GM23338 (cell line): ENCODE measurements at regions not wholly inside any gene's neighbourhood (a gene's known extent, or its start where the extent isn't known, plus 50 kb on each side); places are given as distances from the start of the nearest gene placed in this dataset.

Experiments
- ATAC-seq: fragments of 200-7000 bp; cut with Tn5 transposase; 3 replicates; pipeline ENCODE4 v1.9.1; 2020
- DNase-seq: peaks from one replicate; pipeline ENCODE4 v3.0.0-alpha.2; 2015; ENCODE audit warnings: low spot score
- H2AFZ ChIP-seq: fragments of 200-600 bp; sonication (generic); 2 replicates; pipeline ENCODE4 v1.8.0; 2016; ENCODE audit warnings: antibody characterized with exemption, mild to moderate bottlenecking, moderate library complexity
- H3F3A ChIP-seq: fragments of 200-600 bp; sonication (generic); replicated peaks from 2 replicates; pipeline ENCODE4 v1.8.0; 2017; ENCODE audit warnings: antibody characterized with exemption, mixed run types, low read depth
- H3K27ac ChIP-seq: fragments of 200-600 bp; sonication (generic); 2 replicates; pipeline ENCODE4 v1.6.1; 2016; ENCODE audit warnings: low read depth
- H3K27me3 ChIP-seq: fragments of 200-600 bp; sonication (generic); 2 replicates; pipeline ENCODE4 v1.8.0; 2016; ENCODE audit warnings: mild to moderate bottlenecking, mixed run types, moderate library complexity; ENCODE audit not compliant: insufficient read depth
- H3K36me3 ChIP-seq: fragments of 200-600 bp; sonication (generic); 2 replicates; pipeline ENCODE4 v1.8.0; 2016; ENCODE audit warnings: mild to moderate bottlenecking; ENCODE audit not compliant: insufficient read depth
- H3K4me1 ChIP-seq: fragments of 200-600 bp; sonication (generic); 2 replicates; pipeline ENCODE4 v1.8.0; 2016; ENCODE audit warnings: mild to moderate bottlenecking, moderate library complexity; ENCODE audit not compliant: insufficient read depth
- H3K4me2 ChIP-seq: fragments of 200-600 bp; sonication (generic); 2 replicates; pipeline ENCODE4 v1.7.1; 2017; ENCODE audit warnings: mixed run types
- H3K4me3 ChIP-seq: fragments of 200-600 bp; sonication (generic); 2 replicates; pipeline ENCODE4 v1.6.1; 2016; ENCODE audit warnings: mixed run types
- H3K79me2 ChIP-seq: fragments of 200-600 bp; sonication (generic); replicated peaks from 2 replicates; pipeline ENCODE4 v1.8.0; 2017; ENCODE audit warnings: mild to moderate bottlenecking; ENCODE audit not compliant: insufficient read depth
- H3K9me2 ChIP-seq: fragments of 200-600 bp; sonication (generic); 2 replicates; pipeline ENCODE4 v1.8.0; 2017; ENCODE audit not compliant: insufficient read depth
- H4K20me1 ChIP-seq: fragments of 200-600 bp; sonication (generic); replicated peaks from 2 replicates; pipeline ENCODE4 v1.8.0; 2017; ENCODE audit warnings: mild to moderate bottlenecking; ENCODE audit not compliant: insufficient read depth
- H3K27ac Mint-ChIP-seq: 2 replicates; pipeline ENCODE4 v1.8.0; 2020; ENCODE audit warnings: inconsistent platforms, mild to moderate bottlenecking, moderate library complexity, mixed read lengths
- H3K27me3 Mint-ChIP-seq: 3 replicates; pipeline ENCODE4 v1.8.0; 2022; ENCODE audit warnings: low read depth, mild to moderate bottlenecking, moderate library complexity, mixed read lengths, inconsistent platforms; ENCODE audit not compliant: insufficient read depth, poor library complexity
- H3K36me3 Mint-ChIP-seq: 3 replicates; pipeline ENCODE4 v1.8.0; 2021; ENCODE audit warnings: low read depth, mild to moderate bottlenecking, inconsistent platforms, moderate library complexity, mixed read lengths
- H3K4me1 Mint-ChIP-seq: 3 replicates; pipeline ENCODE4 v1.8.0; 2020; ENCODE audit warnings: mild to moderate bottlenecking, inconsistent platforms, mixed read lengths
- H3K4me3 Mint-ChIP-seq: 3 replicates; pipeline ENCODE4 v1.8.0; 2021; ENCODE audit warnings: moderate library complexity, mild to moderate bottlenecking, inconsistent platforms, mixed read lengths
- H3K9me3 Mint-ChIP-seq: 3 replicates; pipeline ENCODE4 v1.8.0; 2020; ENCODE audit warnings: moderate library complexity, mild to moderate bottlenecking, inconsistent platforms, mixed read lengths
- CREB1 ChIP-seq: fragments of 250-450 bp; sonication (Bioruptor Pico); IDR thresholded peaks from 2 replicates; pipeline ENCODE4 v1.5.0; 2020; ENCODE audit warnings: low read depth, mild to moderate bottlenecking, moderate library complexity
- EZH2 ChIP-seq: fragments of 200-600 bp; sonication (generic); IDR thresholded peaks from one replicate; pipeline ENCODE4 v1.8.0; 2017; ENCODE audit warnings: antibody characterized with exemption, mild to moderate bottlenecking, low read depth; ENCODE audit not compliant: unreplicated experiment
- EZH2phosphoT487 ChIP-seq: fragments of 200-600 bp; sonication (generic); IDR thresholded peaks from one replicate; pipeline ENCODE4 v1.8.1; 2018; ENCODE audit warnings: antibody characterized with exemption; ENCODE audit not compliant: unreplicated experiment
- JUNB ChIP-seq: IDR thresholded peaks from one replicate; pipeline ENCODE4 v1.6.1; 2016; ENCODE audit warnings: antibody characterized with exemption; ENCODE audit not compliant: unreplicated experiment
- NANOG ChIP-seq: IDR thresholded peaks from 2 replicates; pipeline ENCODE4 v1.6.1; 2016; ENCODE audit warnings: antibody characterized with exemption, borderline replicate concordance
- POLR2AphosphoS5 ChIP-seq: IDR thresholded peaks from 2 replicates; pipeline ENCODE4 v1.6.1; 2016; ENCODE audit warnings: antibody characterized with exemption, low read depth
- REST ChIP-seq: IDR thresholded peaks from one replicate; pipeline ENCODE4 v1.6.1; 2018; ENCODE audit warnings: antibody characterized with exemption; ENCODE audit not compliant: unreplicated experiment
- STAT1 ChIP-seq: IDR thresholded peaks from one replicate; pipeline ENCODE4 v1.6.1; 2016; ENCODE audit warnings: antibody characterized with exemption; ENCODE audit not compliant: unreplicated experiment
- ZNF114 ChIP-seq: fragments of 250-450 bp; sonication (Bioruptor Pico); IDR thresholded peaks from 2 replicates; pipeline ENCODE4 v1.5.0; 2020; ENCODE audit warnings: mild to moderate bottlenecking, moderate library complexity
- ZNF331 ChIP-seq: fragments of 250-450 bp; sonication (Bioruptor Pico); IDR thresholded peaks from 2 replicates; pipeline ENCODE4 v1.5.0; 2020; ENCODE audit warnings: low read depth, mild to moderate bottlenecking, moderate library complexity
- ZNF462 ChIP-seq: fragments of 250-450 bp; sonication (Bioruptor Pico); IDR thresholded peaks from 2 replicates; pipeline ENCODE4 v1.5.0; 2020; ENCODE audit warnings: mild to moderate bottlenecking, moderate library complexity

GRCh38 chr4:23365871-23366556 is 523.8 kb downstream of the PPARGC1A start:
- H3K4me1 ChIP-seq: no peaks in the 10 kb centered on the region
- DNase-seq: no peak
- Mint-ChIP-seq H3K4me1 (peaks cover 8% of the 10 kb centered on the region; the same call in 2 of the 3 replicates), H3K4me3 (no peak overlapping the region), H3K9me3 (no peaks in the 10 kb centered on the region), H3K36me3 (no peaks in the 10 kb centered on the region; the same call in 2 of the 3 replicates), H3K27me3 (no peaks in the 10 kb centered on the region), H3K27ac (no peak overlapping the region)
- H3F3A ChIP-seq: no peaks in the 10 kb centered on the region
- H2AFZ ChIP-seq: no peak overlapping the region
- no peaks in the 10 kb centered on the region for H4K20me1 ChIP-seq
- H3K27ac ChIP-seq: no peak overlapping the region
- TF ChIP-seq STAT1: no peak
- H3K27me3 ChIP-seq: no peaks in the 10 kb centered on the region
- H3K79me2 ChIP-seq: no peaks in the 10 kb centered on the region
- no peak overlapping the region for H3K4me2 ChIP-seq
- no peak overlapping the region for H3K4me3 ChIP-seq
- peaks cover 2% of the 10 kb centered on the region; the same call in 1 of the 2 replicates for H3K9me2 ChIP-seq
- H3K36me3 ChIP-seq: no peaks in the 10 kb centered on the region
- no peak for ATAC-seq

GRCh38 chr4:23365086-23365485 is 524.8 kb downstream of the PPARGC1A start:
- no peaks in the 10 kb centered on the region for H3F3A ChIP-seq
- H3K9me3 Mint-ChIP-seq: no peaks in the 10 kb centered on the region
- DNase-seq (no peak), ATAC-seq (no peak)
- no peaks in the 10 kb centered on the region for H3K27me3 Mint-ChIP-seq
- no peak overlapping the region for H3K27ac Mint-ChIP-seq
- peaks cover 8% of the 10 kb centered on the region; the same call in 2 of the 3 replicates for H3K4me1 Mint-ChIP-seq
- no peak overlapping the region for H3K27ac ChIP-seq
- H4K20me1 ChIP-seq: no peaks in the 10 kb centered on the region
- no peaks in the 10 kb centered on the region for H3K27me3 ChIP-seq
- no peaks in the 10 kb centered on the region; the same call in 1 of the 2 replicates for H3K36me3 ChIP-seq
- H3K4me3 ChIP-seq: no peak overlapping the region
- H2AFZ ChIP-seq: no peak overlapping the region
- no peak overlapping the region for H3K4me2 ChIP-seq
- H3K36me3 Mint-ChIP-seq: no peaks in the 10 kb centered on the region; the same call in 2 of the 3 replicates
- H3K9me2 ChIP-seq: no peaks in the 10 kb centered on the region
- H3K4me1 ChIP-seq: no peaks in the 10 kb centered on the region
- no peak overlapping the region for H3K4me3 Mint-ChIP-seq
- no peaks in the 10 kb centered on the region for H3K79me2 ChIP-seq
- TF ChIP-seq ZNF331 (CRISPR knock-in tag) (no peak), EZH2 (no peak), JUNB (no peak), REST (no peak), ZNF462 (CRISPR knock-in tag) (no peak), STAT1 (no peak), POLR2AphosphoS5 (no peak), CREB1 (CRISPR knock-in tag) (no peak), NANOG (no peak), ZNF114 (CRISPR knock-in tag) (no peak), EZH2phosphoT487 (no peak)
